ENCODE measurements at regions not wholly inside any gene's neighbourhood (a gene's known extent, or its start where the extent isn't known, plus 50 kb on each side); places are given as distances from the start of the nearest gene placed in this dataset.

GRCh38 chr17:79150035-79150733, 75.6 kb downstream of the ENGASE start:
- no peak for DNase-seq (ENCODE audit: low read depth in 3 of 3, low spot score in 2 of 3)

- no peak for DNase-seq (ENCODE audit: low read depth in 3 of 3, low spot score in 2 of 3)
Observed at GRCh38 chr17:79148584-79148983, 74.0 kb downstream of the ENGASE start.

GRCh38 chr17:79147746-79148506, 73.3 kb downstream of the ENGASE start:
- DNase-seq (ENCODE audit: low read depth in 3 of 3, low spot score in 2 of 3), result no peak

GRCh38 chr17:79146562-79146961, 71.9 kb downstream of the ENGASE start:
- no peak for DNase-seq (ENCODE audit: low read depth in 3 of 3, low spot score in 2 of 3)

- no peak for DNase-seq (ENCODE audit: low read depth in 3 of 3, low spot score in 2 of 3)
Observed at GRCh38 chr17:79145548-79145947, 70.9 kb downstream of the ENGASE start.

- no peak for DNase-seq (ENCODE audit: low read depth in 3 of 3, low spot score in 2 of 3)
Observed at GRCh38 chr17:79144133-79144532, 69.5 kb downstream of the ENGASE start.

- DNase-seq (ENCODE audit: low read depth in 3 of 3, low spot score in 2 of 3), result no peak
Observed at GRCh38 chr17:79142375-79142774, 67.8 kb downstream of the ENGASE start.

GRCh38 chr17:79141578-79142355, 67.1 kb downstream of the ENGASE start:
- DNase-seq (ENCODE audit: low read depth in 3 of 3, low spot score in 2 of 3), result no peak

- no peak for DNase-seq (ENCODE audit: low read depth in 3 of 3, low spot score in 2 of 3)
Observed at GRCh38 chr17:79138826-79139225, 64.2 kb downstream of the ENGASE start.

- no peak for DNase-seq (ENCODE audit: low read depth in 3 of 3, low spot score in 2 of 3)
Observed at GRCh38 chr17:79137789-79138165, 63.2 kb downstream of the ENGASE start.

GRCh38 chr17:79137015-79137788, 62.6 kb downstream of the ENGASE start:
- no peak for DNase-seq (ENCODE audit: low read depth in 3 of 3, low spot score in 2 of 3)

GRCh38 chr17:79136596-79136995, 62.0 kb downstream of the ENGASE start:
- DNase-seq (ENCODE audit: low read depth in 3 of 3, low spot score in 2 of 3), result no peak

Measured in right renal cortex interstitium (tissue), 3 donors.